OCI-LY7 (cell line): ENCODE measurements at regions not wholly inside any gene's neighbourhood (a gene's known extent, or its start where the extent isn't known, plus 50 kb on each side); places are given as distances from the start of the nearest gene placed in this dataset.

ENCODE experiments used
- EZH2phosphoT487 ChIP-seq: fragments of 200-600 bp; sonication (generic); IDR thresholded peaks from 2 replicates; pipeline ENCODE4 v1.6.1; 2018; ENCODE audit warnings: low read depth, borderline replicate concordance, mild to moderate bottlenecking, mixed run types, antibody characterized with exemption, low read length, moderate library complexity, mixed read lengths
- TF ChIP-seq, protein P1 (sequence below): fragments of 200-600 bp; sonication (generic); conservative IDR thresholded peaks from 2 replicates; pipeline ENCODE4 v1.5.1; 2014; ENCODE audit warnings: mild to moderate bottlenecking, antibody characterized with exemption, low read length, moderate library complexity, mixed read lengths

- TF ChIP-seq, protein P1, sequence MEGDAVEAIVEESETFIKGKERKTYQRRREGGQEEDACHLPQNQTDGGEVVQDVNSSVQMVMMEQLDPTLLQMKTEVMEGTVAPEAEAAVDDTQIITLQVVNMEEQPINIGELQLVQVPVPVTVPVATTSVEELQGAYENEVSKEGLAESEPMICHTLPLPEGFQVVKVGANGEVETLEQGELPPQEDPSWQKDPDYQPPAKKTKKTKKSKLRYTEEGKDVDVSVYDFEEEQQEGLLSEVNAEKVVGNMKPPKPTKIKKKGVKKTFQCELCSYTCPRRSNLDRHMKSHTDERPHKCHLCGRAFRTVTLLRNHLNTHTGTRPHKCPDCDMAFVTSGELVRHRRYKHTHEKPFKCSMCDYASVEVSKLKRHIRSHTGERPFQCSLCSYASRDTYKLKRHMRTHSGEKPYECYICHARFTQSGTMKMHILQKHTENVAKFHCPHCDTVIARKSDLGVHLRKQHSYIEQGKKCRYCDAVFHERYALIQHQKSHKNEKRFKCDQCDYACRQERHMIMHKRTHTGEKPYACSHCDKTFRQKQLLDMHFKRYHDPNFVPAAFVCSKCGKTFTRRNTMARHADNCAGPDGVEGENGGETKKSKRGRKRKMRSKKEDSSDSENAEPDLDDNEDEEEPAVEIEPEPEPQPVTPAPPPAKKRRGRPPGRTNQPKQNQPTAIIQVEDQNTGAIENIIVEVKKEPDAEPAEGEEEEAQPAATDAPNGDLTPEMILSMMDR: no peak
- TF ChIP-seq EZH2phosphoT487: no peak
These were observed 538.0 kb downstream of the UTRN start for GRCh38 chr6:144823131-144823530.
